ENCODE measurements at regions not wholly inside any gene's neighbourhood (a gene's known extent, or its start where the extent isn't known, plus 50 kb on each side); places are given as distances from the start of the nearest gene placed in this dataset.

DNA sequence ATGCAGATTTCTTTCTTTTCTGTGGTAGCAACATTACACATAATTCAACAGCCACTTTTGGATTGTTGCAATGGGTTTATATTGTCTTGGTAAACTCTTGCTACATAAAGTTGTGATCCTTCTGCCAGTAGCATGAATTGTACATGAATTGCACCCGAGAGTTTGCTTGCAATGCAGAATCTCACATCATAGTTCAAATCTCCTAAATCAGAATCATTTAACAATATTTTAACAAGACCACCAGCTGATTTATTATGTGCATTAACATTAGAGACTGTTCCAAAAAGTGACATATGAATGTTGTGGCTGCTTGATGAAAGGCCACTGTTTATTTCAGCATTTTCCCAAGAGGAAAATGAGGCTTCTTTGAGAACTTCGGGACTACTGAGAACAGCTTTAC, 1491.8 kb upstream of the NUDT12 start:
- no peak for TF ChIP-seq POLR2A (IDR thresholded peaks at IDR 0.05; ENCODE audit: low read depth, low read length)
- TF ChIP-seq, protein P1, sequence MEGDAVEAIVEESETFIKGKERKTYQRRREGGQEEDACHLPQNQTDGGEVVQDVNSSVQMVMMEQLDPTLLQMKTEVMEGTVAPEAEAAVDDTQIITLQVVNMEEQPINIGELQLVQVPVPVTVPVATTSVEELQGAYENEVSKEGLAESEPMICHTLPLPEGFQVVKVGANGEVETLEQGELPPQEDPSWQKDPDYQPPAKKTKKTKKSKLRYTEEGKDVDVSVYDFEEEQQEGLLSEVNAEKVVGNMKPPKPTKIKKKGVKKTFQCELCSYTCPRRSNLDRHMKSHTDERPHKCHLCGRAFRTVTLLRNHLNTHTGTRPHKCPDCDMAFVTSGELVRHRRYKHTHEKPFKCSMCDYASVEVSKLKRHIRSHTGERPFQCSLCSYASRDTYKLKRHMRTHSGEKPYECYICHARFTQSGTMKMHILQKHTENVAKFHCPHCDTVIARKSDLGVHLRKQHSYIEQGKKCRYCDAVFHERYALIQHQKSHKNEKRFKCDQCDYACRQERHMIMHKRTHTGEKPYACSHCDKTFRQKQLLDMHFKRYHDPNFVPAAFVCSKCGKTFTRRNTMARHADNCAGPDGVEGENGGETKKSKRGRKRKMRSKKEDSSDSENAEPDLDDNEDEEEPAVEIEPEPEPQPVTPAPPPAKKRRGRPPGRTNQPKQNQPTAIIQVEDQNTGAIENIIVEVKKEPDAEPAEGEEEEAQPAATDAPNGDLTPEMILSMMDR (conservative IDR thresholded peaks at IDR 0.05; ENCODE audit: low read depth, low read length): no peak

All from IMR-90 (cell line).